ENCODE measurements at regions not wholly inside any gene's neighbourhood (a gene's known extent, or its start where the extent isn't known, plus 50 kb on each side); places are given as distances from the start of the nearest gene placed in this dataset.

DNA sequence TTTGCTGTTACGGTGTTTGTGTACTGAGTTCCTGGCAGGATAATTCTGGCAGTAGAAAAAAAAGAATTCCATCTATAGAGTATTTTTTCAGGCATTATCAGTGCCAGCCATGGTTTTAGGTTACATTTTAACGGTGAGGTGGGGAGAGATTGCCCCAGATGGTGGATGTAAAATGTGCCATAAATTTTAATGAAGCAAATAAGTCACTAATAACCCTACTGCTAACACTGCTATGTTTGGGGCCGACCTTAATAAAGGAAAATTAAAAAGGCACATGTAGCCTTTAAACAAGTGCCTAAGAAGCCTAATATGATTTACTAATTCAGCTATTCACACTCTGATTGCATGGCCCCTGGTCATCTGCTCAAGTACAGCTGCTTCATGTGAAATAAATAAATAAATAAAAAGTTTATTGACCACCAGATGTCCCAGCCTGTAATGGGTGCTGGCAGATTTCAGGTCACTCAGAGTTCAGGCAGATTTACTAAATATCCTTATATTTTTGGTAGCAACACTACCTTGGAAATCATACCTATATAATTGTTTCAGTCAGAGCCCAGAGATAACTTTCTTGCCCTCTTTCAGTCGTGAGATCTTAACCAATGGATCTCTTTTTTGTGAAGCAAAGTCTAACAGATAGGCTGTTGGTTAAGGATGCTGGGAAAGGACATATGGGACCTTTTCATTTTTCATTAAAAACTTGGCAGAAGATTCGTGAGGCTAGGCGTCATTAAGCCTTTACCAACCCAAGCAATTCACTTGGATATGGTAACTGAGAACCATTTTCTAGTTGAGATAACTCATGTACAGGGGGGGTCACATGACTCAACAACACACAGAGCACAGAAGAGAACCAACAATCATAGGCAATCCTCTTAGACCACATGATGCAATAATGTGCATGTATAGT is 495.0 kb upstream of the NRSN1 start:
- TF ChIP-seq EZH2 (IDR thresholded peaks at IDR 0.05) = no peak
- TF ChIP-seq POLR2AphosphoS5 (IDR thresholded peaks at IDR 0.05; ENCODE audit: borderline replicate concordance, low read depth, low read length) = no peak
